NCI-H2227 (cell line): ENCODE measurements at regions not wholly inside any gene's neighbourhood (a gene's known extent, or its start where the extent isn't known, plus 50 kb on each side); places are given as distances from the start of the nearest gene placed in this dataset.

ENCODE experiments used
- DNase-seq: peaks from one replicate; lab custom pipeline; 2025; ENCODE audit not compliant: unreplicated experiment; lab: John Stamatoyannopoulos, UW

DNA sequence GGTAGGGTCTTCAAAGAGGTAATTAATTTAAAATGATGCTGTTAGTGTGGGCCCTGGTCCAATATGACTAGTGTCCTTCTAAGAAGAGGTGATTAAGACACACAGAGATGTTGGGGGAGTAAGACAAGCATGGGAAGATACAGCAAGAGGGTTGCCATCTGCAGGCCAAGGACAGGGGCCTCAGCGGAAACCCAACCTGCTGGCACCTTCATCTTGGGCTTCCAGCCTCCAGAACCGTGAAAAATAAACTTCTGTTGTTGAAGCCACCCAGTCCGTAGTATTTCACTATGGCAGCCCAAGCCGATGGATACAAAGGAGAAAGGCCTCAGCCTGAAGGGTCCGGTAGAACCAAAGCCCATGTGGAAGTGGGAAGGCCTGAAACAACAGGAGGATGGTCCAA, 161.7 kb upstream of the UBE2E1 start:
- DNase-seq, result no peak

DNA sequence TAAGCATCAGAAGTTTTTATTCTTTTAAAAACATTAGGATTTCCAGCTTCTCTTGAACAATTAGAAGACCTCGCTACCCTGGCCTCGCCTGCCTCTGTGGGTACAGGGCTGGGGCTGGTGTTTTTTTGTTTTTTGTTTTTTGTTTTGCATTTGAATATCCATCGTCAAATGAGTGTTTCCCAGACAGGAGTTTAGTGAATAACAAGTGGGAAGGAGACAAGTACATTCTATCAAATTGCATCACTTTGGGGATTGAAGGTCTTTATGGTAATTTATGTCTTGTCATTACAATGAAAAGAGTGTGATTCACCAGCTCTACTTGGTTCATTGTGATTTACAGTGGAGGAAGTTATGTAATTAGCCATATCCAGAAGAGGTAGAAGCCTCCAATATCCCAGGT, 161.1 kb upstream of the UBE2E1 start:
- no peak for DNase-seq

DNA sequence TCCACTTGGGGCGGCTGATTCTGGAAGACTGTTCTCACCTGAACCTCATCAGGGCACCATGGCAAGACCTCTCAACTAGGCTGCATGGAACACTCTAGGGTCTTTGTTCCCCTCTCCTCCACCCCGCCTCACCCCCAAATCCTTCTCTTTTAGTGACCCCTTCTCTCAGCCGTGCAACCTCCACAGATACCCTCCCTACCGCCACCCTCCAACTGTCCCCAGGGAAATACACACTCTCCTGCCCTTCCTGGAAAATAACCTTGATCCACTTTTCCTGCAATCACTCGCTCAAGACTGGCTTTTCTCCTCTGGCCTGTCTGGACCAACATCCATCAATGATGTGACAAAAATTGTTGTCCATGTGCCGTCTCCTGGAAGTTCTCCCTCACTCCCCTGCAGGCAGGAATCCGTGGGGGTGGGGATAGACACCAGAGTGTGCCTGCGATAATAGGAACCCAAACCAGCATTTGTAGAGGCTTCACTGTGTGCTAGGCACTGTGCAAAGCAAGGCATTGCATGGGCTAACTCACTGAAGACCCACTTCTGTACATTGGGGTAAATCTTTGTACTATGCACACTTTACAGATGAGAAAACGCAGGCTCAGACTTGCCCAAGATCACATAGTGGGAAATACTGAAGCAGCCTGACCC, 160.1 kb upstream of the UBE2E1 start:
- no peak for DNase-seq

DNA sequence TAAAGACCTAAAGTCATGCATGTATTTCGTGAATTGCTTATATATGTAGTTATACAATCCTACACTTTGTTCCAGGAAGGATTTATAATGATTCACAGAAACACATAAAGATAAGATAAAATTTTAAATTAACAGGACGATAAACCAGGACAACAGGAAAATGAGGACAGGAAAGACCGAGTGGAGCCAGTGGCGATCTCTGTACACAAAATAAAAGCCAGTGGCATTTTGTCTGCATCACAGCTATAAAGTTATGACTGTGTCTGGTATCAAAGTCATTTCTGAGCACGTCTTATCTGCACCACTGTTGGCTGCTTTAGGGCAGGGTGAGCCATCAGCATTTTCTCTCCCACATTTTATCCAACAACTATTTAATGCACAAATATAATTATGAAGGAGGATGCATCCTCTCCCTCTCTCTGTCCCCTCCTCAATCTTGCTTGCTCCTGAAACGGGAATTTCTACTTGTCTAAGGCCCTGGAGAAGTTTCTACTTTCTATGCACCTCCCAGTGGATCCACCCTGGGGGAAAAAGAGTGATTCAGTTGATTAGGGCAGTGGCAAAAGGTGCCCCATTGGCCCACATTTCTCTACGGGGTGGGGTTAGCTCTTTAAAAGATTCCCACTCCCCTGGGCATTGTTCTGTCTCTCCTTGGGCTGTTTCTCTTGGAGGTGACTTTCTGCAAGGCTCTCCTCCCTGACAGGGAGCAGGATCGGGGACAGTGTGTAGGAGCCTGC, 159.4 kb upstream of the UBE2E1 start:
- DNase-seq, result no peak

DNA sequence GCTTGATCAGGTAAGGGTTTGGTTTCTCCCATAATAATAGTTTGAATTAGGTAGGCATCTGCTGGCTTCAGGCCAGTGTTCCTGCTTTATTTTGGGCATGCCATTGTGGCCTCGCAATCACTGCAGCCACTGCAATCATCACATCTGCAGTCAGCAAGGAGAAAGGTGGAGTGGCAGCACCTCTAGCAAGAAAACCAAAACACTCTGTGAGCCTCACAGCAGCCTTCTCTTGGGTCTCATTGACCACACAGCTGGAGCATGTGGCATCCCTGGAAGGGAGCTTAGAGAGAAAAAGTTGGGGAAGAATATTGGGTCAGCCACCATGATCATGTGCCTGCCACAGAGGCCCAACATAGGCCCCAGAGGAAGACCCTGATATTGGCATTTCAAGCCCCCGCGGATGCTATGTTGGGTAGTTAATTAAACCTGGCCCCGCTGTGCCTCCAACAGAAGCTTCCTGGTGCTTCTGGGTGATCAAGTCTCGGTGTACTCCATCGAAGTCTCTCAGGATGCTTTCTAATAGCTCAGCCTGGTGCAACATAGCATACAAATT, 158.0 kb upstream of the UBE2E1 start:
- no peak for DNase-seq

DNA sequence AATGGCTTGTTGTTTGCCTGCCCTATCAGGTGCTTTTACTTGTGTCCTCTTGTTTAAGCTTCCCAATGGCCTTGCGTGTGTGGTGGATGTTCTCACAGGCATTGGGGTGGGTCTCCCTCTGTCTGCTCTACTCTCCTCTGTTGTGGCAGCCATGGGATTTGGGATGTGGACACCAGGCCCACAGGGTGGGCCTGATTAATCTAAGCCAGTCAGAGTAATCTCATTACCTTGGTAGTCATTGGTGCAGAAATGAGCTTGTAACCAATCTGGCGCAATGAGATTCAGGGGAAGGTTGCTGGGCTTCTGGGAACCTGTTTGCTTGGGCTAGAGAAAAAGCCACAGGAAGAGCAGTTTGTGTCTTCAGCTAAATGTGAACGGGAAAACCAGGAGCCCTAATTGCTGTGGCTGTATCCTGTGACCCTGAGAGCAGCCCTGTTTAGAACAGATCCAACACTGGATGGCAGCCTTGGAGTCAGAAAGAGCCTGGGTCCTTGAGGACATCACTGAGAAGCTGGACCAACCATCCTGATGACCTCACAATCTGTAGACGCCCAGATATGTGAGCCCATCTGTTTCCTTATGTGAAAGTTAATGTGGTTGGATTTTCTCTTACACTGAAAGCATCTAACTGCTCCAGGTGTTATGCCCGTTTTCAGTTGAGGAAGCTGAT, 157.3 kb upstream of the UBE2E1 start:
- no peak for DNase-seq

DNA sequence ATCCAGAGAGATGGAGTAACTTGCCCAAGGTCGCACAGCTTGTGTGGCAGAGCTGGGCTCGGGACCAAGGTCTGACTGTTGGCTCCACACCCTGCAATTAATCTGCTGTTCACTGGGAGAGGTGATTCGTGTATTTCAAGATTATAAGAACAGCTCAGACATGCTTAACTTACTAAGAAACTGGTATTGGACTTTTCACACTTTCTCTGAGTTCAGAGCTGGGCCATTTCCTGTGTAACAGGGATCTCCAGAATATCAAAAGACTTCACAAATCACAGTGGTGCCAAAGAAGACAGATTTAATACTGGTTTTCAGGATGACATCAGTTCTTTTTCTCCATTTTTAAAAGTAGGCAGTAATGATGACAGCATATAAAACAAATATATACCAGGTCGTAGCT, 156.8 kb upstream of the UBE2E1 start:
- DNase-seq, result no peak

DNA sequence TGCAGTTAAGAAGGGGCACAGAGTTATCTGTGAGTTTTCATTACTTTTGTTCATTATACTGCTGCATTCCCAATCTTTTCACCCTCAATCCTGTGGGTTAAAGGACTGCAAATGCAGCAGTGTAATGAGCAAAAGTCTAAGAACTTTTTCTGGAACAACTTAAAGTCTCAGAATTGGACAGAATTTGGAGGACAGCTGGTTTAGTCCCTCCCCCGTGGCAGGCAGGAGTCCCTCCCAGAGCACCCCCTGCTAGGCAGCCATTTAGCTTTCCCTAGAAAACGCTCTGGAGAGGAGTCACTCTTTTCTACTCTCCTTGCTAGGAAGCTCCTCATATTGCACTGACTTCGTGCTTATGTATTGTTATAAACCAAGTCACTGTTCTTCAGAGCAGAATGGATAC, 156.3 kb upstream of the UBE2E1 start:
- no peak for DNase-seq

DNA sequence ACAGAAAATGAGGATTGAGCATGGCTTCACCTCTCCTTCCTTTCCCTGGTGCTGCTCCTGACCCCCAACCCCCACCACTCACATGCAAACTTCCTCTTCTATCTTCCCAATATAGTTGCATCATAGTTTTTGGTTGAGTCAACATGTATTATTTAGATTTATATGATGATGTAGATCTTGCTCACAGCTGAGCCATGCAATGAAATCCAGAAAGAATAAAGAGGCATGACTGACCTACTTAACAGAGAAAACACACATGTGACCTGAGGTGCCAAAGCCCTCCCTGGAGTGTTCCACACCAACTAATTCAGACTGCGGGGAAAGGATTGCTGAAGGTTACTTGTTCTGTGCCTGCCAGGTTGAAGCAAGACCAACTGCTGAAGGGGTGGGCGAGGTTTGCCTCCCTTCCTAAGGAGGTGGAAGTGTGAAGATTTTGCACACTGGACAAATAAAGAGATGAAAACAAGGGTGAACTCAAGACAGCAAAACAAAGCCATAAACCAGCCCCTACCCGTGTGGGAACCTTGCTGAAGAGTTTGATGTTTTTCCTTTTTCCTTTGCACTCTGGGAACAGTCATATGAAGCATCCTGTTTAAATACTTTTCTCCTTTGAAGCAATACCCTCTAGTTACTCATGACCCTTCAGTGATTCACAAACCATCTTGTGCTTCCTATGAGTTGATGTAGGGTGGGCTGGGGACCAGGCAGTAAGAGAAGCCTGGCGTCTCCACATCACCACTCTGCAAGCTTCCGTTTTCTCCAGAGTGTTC, 155.2 kb upstream of the UBE2E1 start:
- DNase-seq, result no peak

DNA sequence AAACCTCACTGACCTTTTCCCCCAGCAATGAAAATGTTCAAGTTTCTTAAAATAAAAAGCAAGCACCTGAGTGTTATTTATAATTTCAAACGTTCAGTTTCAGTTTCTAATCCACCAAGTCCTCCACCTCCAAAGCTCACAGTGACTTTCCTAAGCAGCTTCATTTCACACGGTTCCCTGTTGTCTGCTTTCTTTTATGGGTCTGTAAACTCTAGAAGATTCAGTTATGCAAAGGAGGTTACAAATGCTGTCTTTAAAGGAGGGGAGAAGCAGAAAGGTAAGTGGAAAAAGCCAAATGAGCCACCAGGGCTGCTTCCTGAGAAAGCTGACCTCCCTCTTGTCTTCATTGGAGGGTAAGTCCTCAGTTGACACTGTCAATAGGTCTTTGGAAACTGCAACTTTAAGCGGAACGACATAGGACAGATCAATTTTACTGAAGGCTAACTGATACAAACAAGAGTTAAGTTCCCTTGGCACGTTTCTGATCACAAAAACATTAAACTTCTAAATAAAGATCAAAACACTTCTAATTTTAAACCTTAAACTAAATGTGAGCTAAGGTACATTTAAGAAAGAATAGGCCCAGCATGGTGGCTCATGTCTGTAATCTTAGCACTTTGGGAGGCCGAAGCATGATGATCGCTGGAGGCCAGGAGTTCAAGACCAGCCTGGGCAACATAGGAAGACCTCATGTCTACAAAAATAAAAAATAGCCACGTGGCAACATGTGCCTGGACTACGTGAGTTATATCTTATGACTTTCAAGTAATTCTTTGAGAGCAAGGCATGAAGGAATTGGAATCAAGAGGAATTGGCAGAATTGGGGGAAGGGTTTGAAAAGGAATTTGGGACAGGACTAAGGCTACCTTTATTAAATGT, 151.9 kb upstream of the UBE2E1 start:
- no peak for DNase-seq

DNA sequence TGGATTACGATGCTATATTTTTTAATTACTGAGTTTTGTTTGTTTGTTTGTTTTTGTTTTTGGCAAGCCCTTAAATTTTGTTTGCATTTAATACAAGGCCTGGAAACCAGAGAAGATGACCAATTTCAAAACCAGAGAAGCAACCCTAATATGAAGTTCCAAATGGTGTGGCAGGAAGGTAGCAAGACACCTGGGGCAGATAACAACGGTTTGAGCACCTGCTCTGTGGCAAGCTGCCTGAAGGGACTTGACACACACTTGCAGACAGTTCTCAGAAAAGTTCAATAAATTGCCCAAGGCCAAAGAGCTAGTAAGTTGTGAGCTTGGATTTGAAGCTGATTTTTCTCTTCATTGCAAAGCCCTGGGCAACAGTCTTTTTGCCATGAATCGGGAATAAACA, 151.2 kb upstream of the UBE2E1 start:
- no peak for DNase-seq

DNA sequence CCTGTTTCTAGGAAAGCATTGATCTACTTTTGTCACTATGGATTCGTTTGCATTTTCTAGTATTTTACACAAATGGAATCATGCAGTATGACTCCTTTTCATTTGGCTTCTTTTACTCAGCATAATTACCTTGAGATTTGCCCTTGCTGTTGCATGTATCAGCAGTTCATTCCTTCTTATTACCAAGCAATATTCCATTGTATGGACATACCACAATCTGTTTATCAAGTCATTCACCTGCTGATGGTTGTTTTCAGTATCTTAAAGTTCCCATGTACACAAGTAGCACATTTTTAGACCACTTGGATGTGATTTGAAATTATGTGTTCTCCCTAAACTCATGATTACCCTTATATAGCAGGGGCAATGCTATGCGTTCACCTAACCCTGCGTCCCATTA, 150.0 kb upstream of the UBE2E1 start:
- DNase-seq, result no peak

DNA sequence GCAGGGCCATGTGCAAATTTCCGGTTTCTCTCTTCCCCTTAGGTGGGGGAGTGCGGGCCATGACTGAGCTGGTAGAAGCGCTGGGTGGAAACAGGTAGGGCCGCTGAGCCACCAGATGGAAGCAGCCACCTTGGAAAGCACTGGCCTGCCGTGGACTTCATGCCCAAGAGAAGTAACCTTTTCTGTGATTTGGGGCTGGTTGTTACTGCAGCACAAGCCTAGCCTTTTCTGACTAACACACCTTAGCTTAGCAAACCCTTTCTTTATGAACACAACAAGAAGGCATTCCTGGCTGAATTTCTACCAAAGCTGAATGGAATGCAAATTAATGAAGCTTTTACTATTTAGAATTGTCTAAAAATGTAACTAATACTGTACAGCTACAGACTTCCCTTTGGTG, 149.6 kb upstream of the UBE2E1 start:
- no peak for DNase-seq

DNA sequence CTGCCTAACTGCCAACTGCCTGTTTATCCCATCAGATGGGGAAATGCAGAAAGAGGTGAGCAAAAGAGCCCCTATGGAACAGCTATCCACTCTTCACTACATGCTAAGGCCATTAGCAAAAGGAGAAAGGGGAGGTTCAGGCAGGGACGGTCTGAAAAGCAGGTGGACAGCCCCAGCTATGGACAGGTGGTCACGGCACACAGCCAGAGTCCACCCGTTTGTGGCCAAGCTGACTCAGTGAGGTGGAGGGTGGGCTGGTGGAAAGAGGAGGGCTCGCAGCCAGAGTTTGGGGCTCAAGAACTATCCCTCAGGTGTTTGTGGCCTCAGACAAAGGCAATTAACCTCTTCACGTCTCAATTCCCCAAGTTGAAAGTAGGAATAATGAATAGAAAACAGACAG, 148.9 kb upstream of the UBE2E1 start:
- DNase-seq, result no peak

DNA sequence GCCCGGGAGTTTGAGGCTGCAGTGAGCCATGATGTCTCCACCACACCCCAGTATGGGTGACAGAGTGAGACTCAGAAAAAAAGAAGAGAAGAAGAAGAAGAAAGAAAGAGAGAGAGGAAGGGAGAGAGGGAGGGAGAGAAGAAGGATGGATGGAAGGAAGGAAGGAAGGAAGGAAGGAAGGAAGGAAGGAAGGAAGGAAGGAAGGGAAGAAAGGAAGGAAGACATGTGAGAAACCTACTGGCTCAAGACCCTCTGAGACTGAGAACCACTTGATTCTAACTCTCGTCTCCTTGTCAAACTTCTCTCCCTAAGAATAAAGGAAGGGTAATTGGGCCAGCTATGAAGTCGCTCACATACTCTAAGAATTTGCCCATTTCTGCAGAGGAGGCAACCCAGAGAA, 148.1 kb upstream of the UBE2E1 start:
- no peak for DNase-seq

DNA sequence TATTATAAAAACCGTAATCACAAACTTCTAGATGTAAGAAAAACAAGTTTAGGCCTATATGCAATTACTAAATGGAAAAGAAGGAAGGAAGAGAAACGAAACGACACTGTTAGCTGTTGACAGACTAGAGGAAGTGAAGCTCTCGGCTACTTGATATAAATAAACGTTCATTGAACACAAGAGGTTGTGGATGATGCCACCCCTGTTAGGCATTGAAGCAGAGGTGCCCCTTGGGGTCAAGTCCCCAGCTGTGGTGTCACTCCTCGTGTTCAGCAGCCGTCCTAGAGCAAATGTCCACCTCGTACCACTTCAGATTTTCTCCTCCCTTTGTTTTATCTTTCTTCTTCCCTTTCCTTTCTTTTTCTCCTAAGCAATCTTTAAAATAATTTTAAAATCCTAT, 146.5 kb upstream of the UBE2E1 start:
- DNase-seq, result no peak

DNA sequence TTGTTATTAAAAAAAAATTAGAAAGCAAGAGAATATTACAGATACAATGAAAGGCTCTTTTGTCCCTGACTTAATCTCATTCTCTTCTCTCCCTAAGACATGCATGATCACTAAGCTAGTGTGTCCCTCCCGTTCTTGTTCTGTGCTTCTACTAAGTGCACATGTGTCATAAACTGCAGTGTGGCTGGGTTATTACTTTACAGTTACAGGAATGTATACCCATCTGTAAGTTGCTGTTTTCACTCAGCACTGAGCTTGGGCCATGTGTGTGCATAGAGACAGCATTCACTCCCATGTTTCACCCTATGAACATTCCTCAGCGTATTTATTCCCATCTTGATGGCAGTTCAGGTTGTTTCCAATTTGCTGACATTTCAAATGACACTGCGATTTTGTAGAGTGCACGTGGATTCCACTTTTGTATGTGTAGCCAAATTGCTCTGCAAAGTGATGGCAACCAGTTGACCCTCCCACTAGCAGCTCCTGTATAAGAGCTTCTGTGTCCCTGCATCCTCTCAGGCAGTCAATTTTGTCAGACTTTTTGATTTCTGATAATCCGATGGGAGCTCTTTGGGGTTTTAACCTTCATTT, 145.8 kb upstream of the UBE2E1 start:
- DNase-seq, result peak; percentile 38

DNA sequence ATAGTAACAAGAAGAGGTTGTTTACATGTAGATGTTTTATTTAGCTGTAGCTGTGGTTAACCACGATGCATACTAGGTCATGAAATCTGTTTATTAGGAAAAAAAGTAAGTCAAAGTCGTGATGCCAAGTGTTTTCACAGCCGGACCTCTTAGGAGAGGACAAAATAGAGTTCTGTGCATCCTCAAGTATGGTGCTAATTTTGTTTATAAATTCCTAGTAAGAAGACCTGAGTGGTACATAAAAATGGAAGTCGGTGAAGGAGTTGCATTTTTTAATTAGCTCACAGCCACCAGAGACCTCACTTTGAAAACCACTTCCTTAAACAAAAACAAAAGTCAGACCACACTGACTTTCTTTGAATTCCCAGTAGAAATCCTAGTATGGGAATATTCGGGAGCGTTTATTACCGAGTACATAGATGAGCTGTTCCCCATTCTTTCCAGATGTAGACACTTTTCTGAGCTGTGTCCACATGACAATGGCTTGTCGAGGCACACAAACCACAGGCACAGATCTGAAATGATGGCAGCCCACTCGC, 143.6 kb upstream of the UBE2E1 start:
- DNase-seq, result no peak

DNA sequence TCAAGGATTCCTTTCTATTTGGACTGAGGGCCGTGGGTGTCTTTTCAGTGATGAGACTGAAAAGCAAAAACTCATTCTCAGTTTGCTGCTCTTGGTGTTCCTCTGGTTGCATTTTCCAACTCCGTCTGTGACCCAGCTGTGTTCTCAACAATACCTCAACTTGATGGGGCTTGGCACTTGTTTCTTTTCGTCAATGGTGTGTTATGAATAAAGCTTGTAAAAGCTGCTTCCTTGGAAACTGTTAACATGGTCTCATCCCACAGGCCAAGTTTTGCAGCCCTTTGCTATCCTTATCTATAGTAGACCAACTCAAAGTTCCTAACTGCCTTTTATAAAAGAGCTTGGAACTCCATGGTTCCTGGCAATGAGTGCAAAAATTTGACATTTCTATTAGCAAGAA, 142.5 kb upstream of the UBE2E1 start:
- DNase-seq, result no peak

DNA sequence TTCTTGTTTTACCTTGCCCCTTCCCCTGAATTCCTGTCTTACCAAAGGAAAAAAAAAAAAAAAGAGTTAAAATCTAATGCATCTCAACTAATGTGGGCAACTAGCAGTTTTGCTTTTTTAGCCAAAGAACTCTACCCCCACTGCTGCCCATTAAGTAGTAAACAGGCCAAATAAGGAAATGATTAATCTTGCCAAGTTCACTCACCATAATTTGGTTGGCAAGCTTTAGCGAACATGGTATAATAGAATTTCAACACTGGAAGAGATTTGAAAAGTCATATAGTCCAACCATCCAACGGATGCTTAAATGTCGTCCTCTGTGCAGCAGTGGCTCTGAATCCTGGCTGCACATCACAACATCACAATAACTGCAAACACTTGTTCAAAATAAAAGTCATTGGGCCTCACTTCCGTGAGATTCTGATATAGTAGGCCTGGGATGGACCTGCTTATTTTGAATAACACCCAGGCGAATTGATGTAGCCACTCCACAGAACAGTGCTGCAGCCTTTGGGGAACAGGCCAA, 142.0 kb upstream of the UBE2E1 start:
- DNase-seq, result no peak
